Astrocyte (in vitro differentiated cells and primary cell): ENCODE measurements at regions not wholly inside any gene's neighbourhood (a gene's known extent, or its start where the extent isn't known, plus 50 kb on each side); places are given as distances from the start of the nearest gene placed in this dataset.

Experiments used
- DNase-seq: peaks from one replicate; pipeline ENCODE4 v3.0.0-alpha.2; 2010; ENCODE audit warnings: low read depth
- FAIRE-seq: peaks from 2 replicates; lab custom pipeline; 2011; peaks lifted over from hg19 to GRCh38; lab: Jason Lieb, UNC
- H2AFZ ChIP-seq: 2 replicates; pipeline ENCODE4 v1.6.0; 2012; ENCODE audit warnings: low read depth, low read length, inconsistent platforms
- H3K27ac ChIP-seq: 2 replicates; pipeline ENCODE4 v1.5.1; 2011; ENCODE audit warnings: low read depth, low read length, inconsistent platforms
- H3K27me3 ChIP-seq: 2 replicates; pipeline ENCODE4 v1.6.0; 2011; ENCODE audit warnings: low read length, inconsistent platforms; ENCODE audit not compliant: insufficient read depth
- H3K36me3 ChIP-seq: 2 replicates; pipeline ENCODE4 v1.5.1; 2011; ENCODE audit warnings: low read length, inconsistent platforms; ENCODE audit not compliant: insufficient read depth
- H3K4me1 ChIP-seq: 2 replicates; pipeline ENCODE4 v1.5.1; 2011; ENCODE audit warnings: low read length, inconsistent platforms; ENCODE audit not compliant: insufficient read depth
- H3K4me2 ChIP-seq: 2 replicates; pipeline ENCODE4 v1.6.0; 2012; ENCODE audit warnings: low read length, inconsistent platforms
- H3K4me3 ChIP-seq: 2 replicates; pipeline ENCODE4 v1.5.1; 2011; ENCODE audit warnings: low read depth, mild to moderate bottlenecking, low read length, inconsistent platforms; ENCODE audit not compliant: insufficient read depth
- H3K79me2 ChIP-seq: 2 replicates; pipeline ENCODE4 v1.6.0; 2012; ENCODE audit warnings: mild to moderate bottlenecking, low read length, inconsistent platforms; ENCODE audit not compliant: insufficient read depth
- H3K9ac ChIP-seq: 2 replicates; pipeline ENCODE4 v1.6.0; 2012; ENCODE audit warnings: mild to moderate bottlenecking, low read length, inconsistent platforms
- H3K9me3 ChIP-seq: 2 replicates; pipeline ENCODE4 v1.5.1; 2012; ENCODE audit warnings: low read depth, mild to moderate bottlenecking, low read length, inconsistent platforms; ENCODE audit not compliant: insufficient read depth
- H4K20me1 ChIP-seq: 2 replicates; pipeline ENCODE4 v1.6.0; 2012; ENCODE audit warnings: low read length, inconsistent platforms; ENCODE audit not compliant: insufficient read depth
- H3K27ac Mint-ChIP-seq: one replicate; pipeline ENCODE4 v1.8.0; 2021; ENCODE audit warnings: mild to moderate bottlenecking, mixed read lengths; ENCODE audit not compliant: unreplicated experiment
- H3K27me3 Mint-ChIP-seq: one replicate; pipeline ENCODE4 v1.8.0; 2021; ENCODE audit warnings: low read depth, mixed read lengths; ENCODE audit not compliant: unreplicated experiment
- H3K36me3 Mint-ChIP-seq: one replicate; pipeline ENCODE4 v1.8.0; 2021; ENCODE audit warnings: low read depth, mixed read lengths; ENCODE audit not compliant: unreplicated experiment
- H3K4me1 Mint-ChIP-seq: one replicate; pipeline ENCODE4 v1.8.0; 2021; ENCODE audit warnings: low read depth, mixed read lengths; ENCODE audit not compliant: unreplicated experiment
- H3K4me3 Mint-ChIP-seq: one replicate; pipeline ENCODE4 v1.8.0; 2021; ENCODE audit warnings: mild to moderate bottlenecking, moderate library complexity, mixed read lengths; ENCODE audit not compliant: unreplicated experiment
- H3K9me3 Mint-ChIP-seq: one replicate; pipeline ENCODE4 v1.8.0; 2021; ENCODE audit warnings: mild to moderate bottlenecking, mixed read lengths; ENCODE audit not compliant: unreplicated experiment
- EZH2 ChIP-seq: IDR thresholded peaks from 2 replicates; pipeline ENCODE4 v1.6.1; 2012; ENCODE audit warnings: mild to moderate bottlenecking, low read length, inconsistent platforms; ENCODE audit not compliant: insufficient read depth
- TF ChIP-seq, protein P1 (sequence below): IDR thresholded peaks from 2 replicates; pipeline ENCODE4 v1.5.1; 2011; ENCODE audit warnings: low read depth, mild to moderate bottlenecking, inconsistent platforms, low read length, moderate library complexity; ENCODE audit not compliant: insufficient read depth

DNA sequence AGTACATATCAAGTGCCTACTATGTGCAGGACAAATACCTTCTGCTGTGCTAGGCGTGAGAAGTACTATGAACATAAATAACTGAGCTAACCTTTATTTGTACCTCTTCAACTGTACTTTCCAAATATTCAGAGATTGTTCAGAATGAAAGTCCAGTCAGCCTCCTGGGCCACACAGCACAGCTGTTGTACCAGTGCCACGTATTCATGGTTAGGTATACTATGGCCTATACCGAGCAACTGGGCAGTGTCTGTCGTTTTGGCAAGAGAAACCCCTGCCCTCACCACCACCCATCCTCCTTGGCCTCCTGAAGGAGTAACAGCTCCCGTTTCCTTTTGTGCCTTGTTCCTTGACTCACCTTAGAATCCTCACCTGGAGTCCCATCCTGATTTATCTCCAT, 53.0 kb downstream of the RASSF10 start:
- H3K9me3 ChIP-seq = no peaks in the 10 kb centered on the region
- H3K27ac Mint-ChIP-seq = no peak overlapping the region
- no peaks in the 10 kb centered on the region for H3K4me1 ChIP-seq
- peaks cover 4% of the 10 kb centered on the region for H3K9me3 Mint-ChIP-seq
- TF ChIP-seq EZH2 = no peak
- TF ChIP-seq, protein P1, sequence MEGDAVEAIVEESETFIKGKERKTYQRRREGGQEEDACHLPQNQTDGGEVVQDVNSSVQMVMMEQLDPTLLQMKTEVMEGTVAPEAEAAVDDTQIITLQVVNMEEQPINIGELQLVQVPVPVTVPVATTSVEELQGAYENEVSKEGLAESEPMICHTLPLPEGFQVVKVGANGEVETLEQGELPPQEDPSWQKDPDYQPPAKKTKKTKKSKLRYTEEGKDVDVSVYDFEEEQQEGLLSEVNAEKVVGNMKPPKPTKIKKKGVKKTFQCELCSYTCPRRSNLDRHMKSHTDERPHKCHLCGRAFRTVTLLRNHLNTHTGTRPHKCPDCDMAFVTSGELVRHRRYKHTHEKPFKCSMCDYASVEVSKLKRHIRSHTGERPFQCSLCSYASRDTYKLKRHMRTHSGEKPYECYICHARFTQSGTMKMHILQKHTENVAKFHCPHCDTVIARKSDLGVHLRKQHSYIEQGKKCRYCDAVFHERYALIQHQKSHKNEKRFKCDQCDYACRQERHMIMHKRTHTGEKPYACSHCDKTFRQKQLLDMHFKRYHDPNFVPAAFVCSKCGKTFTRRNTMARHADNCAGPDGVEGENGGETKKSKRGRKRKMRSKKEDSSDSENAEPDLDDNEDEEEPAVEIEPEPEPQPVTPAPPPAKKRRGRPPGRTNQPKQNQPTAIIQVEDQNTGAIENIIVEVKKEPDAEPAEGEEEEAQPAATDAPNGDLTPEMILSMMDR = no peak
- H3K36me3 Mint-ChIP-seq = no peaks in the 10 kb centered on the region
- no peak overlapping the region for H3K27ac ChIP-seq
- peaks cover 13% of the 10 kb centered on the region for H3K27me3 ChIP-seq
- no peak for DNase-seq
- H3K4me3 Mint-ChIP-seq = no peak overlapping the region
- H2AFZ ChIP-seq = no peak overlapping the region
- no peak overlapping the region for H3K4me2 ChIP-seq
- no peaks in the 10 kb centered on the region for H4K20me1 ChIP-seq
- no peak overlapping the region for H3K9ac ChIP-seq
- H3K27me3 Mint-ChIP-seq = peaks cover 15% of the 10 kb centered on the region
- H3K4me3 ChIP-seq = no peak overlapping the region
- H3K4me1 Mint-ChIP-seq = no peaks in the 10 kb centered on the region
- no peaks in the 10 kb centered on the region for H3K36me3 ChIP-seq
- H3K79me2 ChIP-seq = no peaks in the 10 kb centered on the region
- FAIRE-seq = no peak

GRCh38 chr11:13064593-13064992, 55.5 kb downstream of the RASSF10 start:
- no peak overlapping the region for H3K4me3 Mint-ChIP-seq
- DNase-seq (no peak), FAIRE-seq (no peak)
- peaks cover 23% of the 10 kb centered on the region for H3K27me3 Mint-ChIP-seq
- peaks cover 18% of the 10 kb centered on the region for H3K27me3 ChIP-seq
- H3K9me3 ChIP-seq = no peaks in the 10 kb centered on the region
- H2AFZ ChIP-seq = no peak overlapping the region
- no peak for TF ChIP-seq EZH2
- TF ChIP-seq, protein P1 = no peak
- H3K4me2 ChIP-seq = no peak overlapping the region
- no peaks in the 10 kb centered on the region for H3K79me2 ChIP-seq
- no peaks in the 10 kb centered on the region for H3K36me3 ChIP-seq
- H3K36me3 Mint-ChIP-seq = no peaks in the 10 kb centered on the region
- peaks cover 4% of the 10 kb centered on the region for H3K9me3 Mint-ChIP-seq
- no peaks in the 10 kb centered on the region for H4K20me1 ChIP-seq
- H3K4me3 ChIP-seq = no peak overlapping the region
- H3K27ac ChIP-seq = no peak overlapping the region
- H3K9ac ChIP-seq = no peak overlapping the region
- no peak overlapping the region for H3K27ac Mint-ChIP-seq
- H3K4me1 ChIP-seq = no peaks in the 10 kb centered on the region
- H3K4me1 Mint-ChIP-seq = no peaks in the 10 kb centered on the region

DNA sequence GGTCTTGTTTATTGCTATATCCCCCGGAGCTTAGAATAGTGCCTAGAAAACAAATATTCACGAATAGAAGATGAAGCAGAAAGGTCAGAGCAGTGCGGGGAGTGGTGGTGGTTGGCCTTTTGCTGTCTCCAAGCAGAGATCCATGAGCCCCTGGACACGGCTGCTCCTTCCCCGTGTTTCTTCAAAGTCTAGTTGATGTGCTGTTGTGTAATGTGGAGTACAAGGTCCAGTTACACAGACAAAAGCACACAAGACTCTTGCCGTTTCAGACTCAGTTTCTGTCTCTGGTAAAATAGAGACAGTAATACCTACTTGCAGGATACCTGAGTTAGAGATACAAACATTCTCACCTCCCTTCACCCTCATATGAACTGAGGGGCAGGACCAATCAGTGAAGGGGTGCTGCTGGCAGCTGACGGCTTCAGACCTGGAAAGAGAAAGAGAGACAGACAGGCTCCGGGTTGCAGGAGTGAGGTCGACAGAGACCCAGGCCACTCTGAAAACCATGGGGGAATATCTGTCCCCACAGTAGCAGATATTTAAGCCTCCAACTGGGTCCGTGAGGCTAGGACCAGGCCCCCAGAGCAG, 56.2 kb downstream of the RASSF10 start:
- Histone ChIP-seq H2AFZ (no peak overlapping the region), H3K27ac (no peak overlapping the region), H3K27me3 (peaks cover 22% of the 10 kb centered on the region), H3K4me2 (no peak overlapping the region), H3K4me3 (no peak overlapping the region), H3K9ac (no peak overlapping the region), H3K9me3 (no peaks in the 10 kb centered on the region), H4K20me1 (no peaks in the 10 kb centered on the region), H3K79me2 (no peaks in the 10 kb centered on the region), H3K36me3 (no peaks in the 10 kb centered on the region), H3K4me1 (no peaks in the 10 kb centered on the region)
- H3K9me3 Mint-ChIP-seq = peaks cover 4% of the 10 kb centered on the region
- FAIRE-seq (no peak), DNase-seq (no peak)
- H3K36me3 Mint-ChIP-seq = no peaks in the 10 kb centered on the region
- H3K4me3 Mint-ChIP-seq = no peak overlapping the region
- H3K4me1 Mint-ChIP-seq = no peaks in the 10 kb centered on the region
- peaks cover 23% of the 10 kb centered on the region for H3K27me3 Mint-ChIP-seq
- TF ChIP-seq EZH2 = no peak
- TF ChIP-seq, protein P1 = no peak
- no peak overlapping the region for H3K27ac Mint-ChIP-seq
